H4 (cell line): ENCODE measurements at regions not wholly inside any gene's neighbourhood (a gene's known extent, or its start where the extent isn't known, plus 50 kb on each side); places are given as distances from the start of the nearest gene placed in this dataset.

ENCODE experiments used
- DNase-seq: peaks from one replicate; pipeline ENCODE4 v3.0.0-alpha.2; 2015; ENCODE audit warnings: low spot score

GRCh38 chr5:40389591-40389990 is 290.1 kb upstream of the PTGER4 start:
- DNase-seq = no peak

GRCh38 chr5:40386289-40386688 is 293.4 kb upstream of the PTGER4 start:
- DNase-seq = peak; percentile 85

- DNase-seq = peak; percentile 78
These were observed 294.2 kb upstream of the PTGER4 start for GRCh38 chr5:40385544-40385943.

GRCh38 chr5:40384782-40385390 is 294.8 kb upstream of the PTGER4 start:
- no peak for DNase-seq

- DNase-seq = no peak
These were observed 295.7 kb upstream of the PTGER4 start for GRCh38 chr5:40383749-40384651.

- DNase-seq = no peak
These were observed 297.9 kb upstream of the PTGER4 start for GRCh38 chr5:40381676-40382363.

- DNase-seq = no peak
These were observed 298.7 kb upstream of the PTGER4 start for GRCh38 chr5:40381016-40381415.

GRCh38 chr5:40378396-40379177 is 301.1 kb upstream of the PTGER4 start:
- no peak for DNase-seq

- no peak for DNase-seq
These were observed 303.1 kb upstream of the PTGER4 start for GRCh38 chr5:40376566-40376965.

- DNase-seq = no peak
These were observed 304.9 kb upstream of the PTGER4 start for GRCh38 chr5:40374853-40375252.

- DNase-seq = no peak
These were observed 311.5 kb upstream of the PTGER4 start for GRCh38 chr5:40368200-40368599.

- DNase-seq = no peak
These were observed 312.5 kb upstream of the PTGER4 start for GRCh38 chr5:40367255-40367654.

- no peak for DNase-seq
These were observed 314.1 kb upstream of the PTGER4 start for GRCh38 chr5:40365342-40366330.

GRCh38 chr5:40364441-40364840 is 315.3 kb upstream of the PTGER4 start:
- no peak for DNase-seq

GRCh38 chr5:40361378-40361777 is 318.3 kb upstream of the PTGER4 start:
- no peak for DNase-seq

- no peak for DNase-seq
These were observed 319.0 kb upstream of the PTGER4 start for GRCh38 chr5:40360685-40361084.

GRCh38 chr5:40359832-40360231 is 319.9 kb upstream of the PTGER4 start:
- no peak for DNase-seq

- DNase-seq = no peak
These were observed 320.6 kb upstream of the PTGER4 start for GRCh38 chr5:40359093-40359492.

- no peak for DNase-seq
These were observed 323.5 kb upstream of the PTGER4 start for GRCh38 chr5:40356248-40356647.

GRCh38 chr5:40355846-40356245 is 323.9 kb upstream of the PTGER4 start:
- DNase-seq = no peak

GRCh38 chr5:40355181-40355580 is 324.5 kb upstream of the PTGER4 start:
- DNase-seq = no peak
